GM12865 (cell line): ENCODE measurements at regions not wholly inside any gene's neighbourhood (a gene's known extent, or its start where the extent isn't known, plus 50 kb on each side); places are given as distances from the start of the nearest gene placed in this dataset.

Source experiments
- DNase-seq: peaks from one replicate; pipeline ENCODE4 v3.0.0; 2010; ENCODE audit warnings: low read depth
- H3K4me3 ChIP-seq: 2 replicates; pipeline ENCODE4 v1.5.1; 2011; ENCODE audit warnings: mild to moderate bottlenecking, low read depth, low read length, control low read depth
- TF ChIP-seq, protein P1 (sequence below): IDR thresholded peaks from 2 replicates; pipeline ENCODE4 v1.5.1; 2011; ENCODE audit warnings: low read length, control low read depth, low read depth, inconsistent platforms; ENCODE audit not compliant: insufficient read depth; ENCODE audit errors: missing control alignments

DNA sequence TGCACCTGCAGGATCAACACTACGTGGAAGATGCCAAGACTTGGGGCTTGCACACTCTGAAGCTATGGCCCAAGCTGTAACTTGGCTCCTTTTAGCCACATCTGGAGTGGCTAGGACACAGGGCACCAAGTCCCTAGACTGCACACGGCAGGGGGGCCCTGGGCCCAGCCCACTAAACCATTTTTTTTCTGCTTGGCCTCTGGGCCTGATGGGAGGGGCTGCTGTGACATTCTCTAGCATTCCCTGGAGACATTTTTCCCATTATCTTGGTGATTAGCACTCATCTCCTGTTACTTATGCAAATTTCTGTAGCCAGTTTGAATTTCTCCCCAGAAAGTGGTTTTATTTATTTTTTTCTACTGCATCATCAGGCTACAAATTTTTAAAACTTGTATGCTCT lies 1080.7 kb downstream of the LRFN5 start:
- TF ChIP-seq, protein P1, sequence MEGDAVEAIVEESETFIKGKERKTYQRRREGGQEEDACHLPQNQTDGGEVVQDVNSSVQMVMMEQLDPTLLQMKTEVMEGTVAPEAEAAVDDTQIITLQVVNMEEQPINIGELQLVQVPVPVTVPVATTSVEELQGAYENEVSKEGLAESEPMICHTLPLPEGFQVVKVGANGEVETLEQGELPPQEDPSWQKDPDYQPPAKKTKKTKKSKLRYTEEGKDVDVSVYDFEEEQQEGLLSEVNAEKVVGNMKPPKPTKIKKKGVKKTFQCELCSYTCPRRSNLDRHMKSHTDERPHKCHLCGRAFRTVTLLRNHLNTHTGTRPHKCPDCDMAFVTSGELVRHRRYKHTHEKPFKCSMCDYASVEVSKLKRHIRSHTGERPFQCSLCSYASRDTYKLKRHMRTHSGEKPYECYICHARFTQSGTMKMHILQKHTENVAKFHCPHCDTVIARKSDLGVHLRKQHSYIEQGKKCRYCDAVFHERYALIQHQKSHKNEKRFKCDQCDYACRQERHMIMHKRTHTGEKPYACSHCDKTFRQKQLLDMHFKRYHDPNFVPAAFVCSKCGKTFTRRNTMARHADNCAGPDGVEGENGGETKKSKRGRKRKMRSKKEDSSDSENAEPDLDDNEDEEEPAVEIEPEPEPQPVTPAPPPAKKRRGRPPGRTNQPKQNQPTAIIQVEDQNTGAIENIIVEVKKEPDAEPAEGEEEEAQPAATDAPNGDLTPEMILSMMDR: no peak
- no peak for DNase-seq
- H3K4me3 ChIP-seq: no peak overlapping the region

DNA sequence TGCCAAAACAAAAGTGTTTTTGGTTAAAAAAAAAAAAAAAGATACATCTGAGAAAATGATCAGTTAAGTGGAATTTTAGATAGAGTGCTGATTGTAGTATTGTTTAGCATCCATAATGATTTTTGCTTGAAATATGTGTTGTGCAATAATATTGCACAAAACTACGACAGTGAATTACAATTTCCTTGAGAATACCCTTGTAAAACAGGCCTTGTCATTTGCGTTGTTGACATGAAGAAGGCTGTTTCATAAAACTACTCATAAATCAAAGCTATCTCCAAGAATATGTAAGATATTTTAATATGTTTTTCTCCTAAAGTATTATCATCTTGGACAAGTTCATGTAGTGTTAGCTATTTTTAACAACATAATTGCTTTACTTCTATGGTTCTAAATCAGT lies 1077.0 kb downstream of the LRFN5 start:
- TF ChIP-seq, protein P1: no peak
- no peak overlapping the region for H3K4me3 ChIP-seq
- DNase-seq: no peak

DNA sequence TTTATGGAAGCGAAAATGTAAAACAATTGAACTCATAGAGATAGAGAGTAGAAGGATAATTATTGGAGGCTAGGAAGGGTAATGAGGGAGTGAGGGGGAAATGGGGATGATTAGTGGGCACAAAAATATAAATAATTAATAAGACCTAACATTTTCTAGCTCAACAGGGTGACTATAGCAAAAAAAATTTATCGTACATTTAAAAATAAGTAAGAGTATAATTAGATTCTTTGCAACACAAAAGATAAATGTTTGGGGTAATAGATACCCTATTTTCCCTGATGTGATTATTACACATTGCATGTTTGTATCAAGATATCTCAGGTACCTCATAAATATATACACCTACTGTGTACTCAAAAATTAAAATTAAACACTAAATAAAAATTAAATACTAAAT lies 1070.0 kb downstream of the LRFN5 start:
- TF ChIP-seq, protein P1: no peak
- no peak for DNase-seq
- no peak overlapping the region for H3K4me3 ChIP-seq

DNA sequence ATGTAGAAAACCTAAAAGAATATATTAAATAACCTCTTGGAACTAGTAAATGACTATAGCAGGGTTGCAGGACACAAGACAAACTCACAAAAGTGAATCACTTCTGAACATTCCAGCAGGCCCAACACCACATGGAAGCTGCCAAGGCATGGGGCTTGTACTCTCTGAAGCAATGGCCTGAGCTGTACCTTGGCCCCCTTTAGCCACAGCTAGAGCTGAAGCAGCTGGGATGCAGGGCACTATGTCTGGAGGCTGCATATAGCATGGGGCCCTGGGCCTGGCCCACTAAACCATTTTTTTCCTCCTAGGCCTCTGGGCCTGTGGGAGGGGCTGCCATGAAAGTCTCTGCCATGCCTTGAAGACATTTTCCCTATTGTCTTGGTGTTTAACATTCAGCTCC lies 1067.3 kb downstream of the LRFN5 start:
- H3K4me3 ChIP-seq: no peak overlapping the region
- DNase-seq: no peak
- TF ChIP-seq, protein P1: no peak

DNA sequence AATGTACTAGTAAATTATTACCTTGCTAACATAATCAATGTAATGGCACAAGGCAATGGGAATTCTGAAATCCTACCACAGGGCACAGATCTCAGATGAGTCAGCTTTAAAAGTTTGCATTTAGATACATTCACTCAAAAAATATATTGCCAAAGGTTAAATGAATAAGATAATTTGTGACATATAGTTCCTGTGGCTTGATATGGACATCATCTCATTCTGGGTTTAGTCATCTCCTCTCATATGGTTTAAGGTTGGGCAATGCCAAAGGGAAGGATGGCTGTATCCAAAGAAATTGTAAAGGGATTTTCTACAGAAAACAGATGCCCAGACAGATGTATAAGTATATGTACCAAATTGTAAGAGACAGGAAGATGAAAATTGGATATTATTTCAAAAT lies 1065.0 kb downstream of the LRFN5 start:
- no peak overlapping the region for H3K4me3 ChIP-seq
- TF ChIP-seq, protein P1: no peak
- no peak for DNase-seq

DNA sequence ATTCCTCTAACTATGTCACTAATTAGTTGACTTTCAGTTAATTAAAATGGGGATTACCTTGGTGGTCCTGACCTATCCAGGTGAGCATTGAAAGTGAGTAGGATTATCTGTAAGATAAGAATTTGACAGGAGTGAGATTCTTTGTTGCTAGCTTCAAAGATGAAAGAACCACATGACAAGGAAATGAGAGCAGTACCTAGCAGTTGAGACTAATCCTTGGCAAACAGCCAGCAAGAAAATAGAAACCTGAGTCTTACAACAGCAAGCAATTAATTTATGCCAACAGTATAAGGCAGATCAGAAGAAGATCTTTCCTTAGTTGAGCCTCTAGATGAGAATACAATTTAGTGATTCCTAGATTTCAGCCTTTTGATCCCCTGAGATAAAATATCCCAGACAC lies 1058.4 kb downstream of the LRFN5 start:
- no peak overlapping the region for H3K4me3 ChIP-seq
- TF ChIP-seq, protein P1: no peak
- peak; percentile 5 for DNase-seq

DNA sequence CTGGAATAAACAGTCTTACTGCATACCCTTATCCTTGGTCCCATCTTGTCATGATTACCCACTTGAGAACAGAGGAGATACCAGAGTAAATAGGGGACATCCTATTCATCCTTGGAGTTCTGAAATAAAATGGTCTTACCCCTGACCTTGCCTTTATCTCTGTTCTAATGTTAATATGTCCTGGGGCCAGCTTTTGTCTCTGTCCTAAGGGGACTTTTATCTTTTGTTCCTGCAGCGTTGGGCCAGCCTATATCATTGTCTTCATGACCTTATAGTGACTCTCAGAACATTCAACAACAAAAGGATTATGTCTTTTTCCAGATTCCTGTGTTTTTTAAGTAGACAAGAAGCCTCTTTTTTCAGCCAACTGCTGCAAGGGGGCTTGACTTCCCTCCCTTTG lies 1057.5 kb downstream of the LRFN5 start:
- no peak overlapping the region for H3K4me3 ChIP-seq
- no peak for DNase-seq
- TF ChIP-seq, protein P1: no peak
